NOMO-1 (cell line): ENCODE measurements at regions not wholly inside any gene's neighbourhood (a gene's known extent, or its start where the extent isn't known, plus 50 kb on each side); places are given as distances from the start of the nearest gene placed in this dataset.

Experiments used
- DNase-seq, 2 experiments: peaks; one replicate each; lab custom pipeline; 2025; ENCODE audit not compliant: unreplicated experiment in 2 of 2; lab: John Stamatoyannopoulos, UW

GRCh38 chr4:32251126-32251525 is 1531.0 kb downstream of the PCDH7 start:
- DNase-seq: no peak

GRCh38 chr4:32251926-32252325 is 1531.8 kb downstream of the PCDH7 start:
- DNase-seq: no peak

GRCh38 chr4:32254216-32254615 is 1534.0 kb downstream of the PCDH7 start:
- no peak for DNase-seq

- DNase-seq: no peak
Measured at GRCh38 chr4:32258986-32259385, 1538.8 kb downstream of the PCDH7 start.

DNA sequence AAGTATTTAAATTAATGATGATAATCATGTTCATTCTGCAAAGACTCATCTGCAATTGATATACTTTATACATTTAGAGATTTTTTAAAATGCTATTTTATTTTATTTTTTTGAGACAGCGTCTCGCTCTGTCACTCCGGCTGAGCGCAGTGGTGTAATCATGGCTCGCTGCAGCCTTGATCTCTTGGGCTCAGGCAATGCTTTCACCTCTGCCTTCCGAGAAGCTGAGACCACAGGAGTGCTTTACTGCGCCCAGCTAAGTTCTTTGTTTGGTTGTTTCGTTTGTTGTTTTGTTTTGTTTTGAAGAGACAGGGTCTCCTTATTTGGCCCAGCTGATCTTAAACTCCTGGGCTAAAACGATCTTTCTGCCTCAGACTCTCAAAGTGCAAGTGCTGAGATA is 1541.0 kb downstream of the PCDH7 start:
- no peak for DNase-seq

DNA sequence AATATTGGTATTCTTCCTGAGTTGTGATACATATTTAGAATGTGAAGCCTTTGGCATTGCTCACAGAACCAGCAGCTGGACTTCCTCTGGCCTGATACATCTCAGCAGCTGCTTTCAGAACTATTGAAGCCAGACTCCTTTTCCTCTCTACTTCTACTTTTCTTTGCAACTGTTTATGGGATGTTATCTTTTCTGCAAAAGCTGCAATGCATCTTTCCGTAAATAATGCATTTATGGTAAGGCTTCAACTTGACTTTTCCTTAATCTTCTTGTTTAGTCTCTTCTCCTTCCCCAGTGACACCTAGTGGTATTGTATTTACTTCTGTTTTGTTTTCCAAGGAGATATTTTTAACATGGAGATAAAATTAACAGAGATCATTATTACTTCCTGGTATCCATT is 1548.7 kb downstream of the PCDH7 start:
- no peak for DNase-seq

GRCh38 chr4:32290102-32290501 is 1569.9 kb downstream of the PCDH7 start:
- DNase-seq: no peak

- DNase-seq: no peak
Measured at GRCh38 chr4:32318926-32319325, 1598.8 kb downstream of the PCDH7 start.

DNA sequence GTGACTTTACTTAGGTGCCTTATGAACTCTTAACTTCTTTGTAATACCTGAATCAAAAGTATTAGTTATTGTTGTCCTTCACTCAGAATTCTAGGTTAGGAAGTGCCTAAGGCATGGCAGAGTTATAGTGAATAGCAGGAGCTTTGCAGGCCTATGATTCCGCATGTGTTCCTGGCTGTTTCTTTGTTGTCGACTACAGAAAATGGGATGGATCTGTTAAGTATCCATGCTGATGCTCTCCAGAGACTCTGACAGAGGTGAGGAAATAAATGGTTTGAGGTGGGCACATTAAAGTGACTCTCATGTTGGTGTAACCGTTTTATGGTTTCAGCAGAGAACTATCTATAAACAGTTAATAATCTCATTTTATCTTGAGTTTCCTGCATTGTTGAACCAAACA is 1601.3 kb downstream of the PCDH7 start:
- no peak for DNase-seq

DNA sequence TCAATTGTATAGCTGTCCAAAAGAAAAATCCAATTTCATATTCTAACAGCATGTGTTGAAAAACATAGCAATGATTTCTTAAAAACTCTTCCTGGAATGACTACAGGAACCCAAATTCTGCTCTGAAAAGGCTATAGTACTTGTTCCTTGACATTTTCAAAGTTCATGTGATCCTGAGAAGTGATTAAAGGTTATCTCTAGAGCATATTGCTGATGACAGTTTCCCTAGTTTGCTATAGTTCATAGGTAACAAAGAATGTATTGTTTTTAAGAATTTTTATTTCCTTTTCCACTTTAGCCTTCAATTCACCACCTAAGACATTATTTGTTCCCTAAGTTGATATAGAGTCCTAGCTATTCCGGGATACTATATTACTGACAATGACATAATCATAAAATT is 1614.6 kb downstream of the PCDH7 start:
- no peak for DNase-seq

GRCh38 chr4:32337403-32337802 is 1617.2 kb downstream of the PCDH7 start:
- no peak for DNase-seq

DNA sequence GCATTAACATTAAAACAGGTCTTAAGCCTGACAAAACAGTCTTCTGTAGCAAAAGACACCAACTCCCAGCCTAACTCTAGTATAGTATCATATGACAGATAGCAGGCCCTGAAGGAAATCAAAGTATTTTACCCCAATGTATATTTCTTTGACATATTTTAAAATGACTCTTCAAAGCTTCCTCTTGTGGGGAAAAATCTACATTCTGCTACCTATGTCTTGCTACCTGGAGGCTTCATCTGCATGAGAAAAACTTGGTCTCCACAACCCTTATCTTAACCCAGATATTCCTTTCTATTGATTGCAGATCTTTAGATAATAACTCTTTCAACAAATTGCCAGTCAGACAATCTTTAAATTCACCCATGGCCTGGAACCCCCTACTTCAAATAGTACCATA is 1620.4 kb downstream of the PCDH7 start:
- DNase-seq: no peak

GRCh38 chr4:32341342-32341741 is 1621.2 kb downstream of the PCDH7 start:
- no peak for DNase-seq

DNA sequence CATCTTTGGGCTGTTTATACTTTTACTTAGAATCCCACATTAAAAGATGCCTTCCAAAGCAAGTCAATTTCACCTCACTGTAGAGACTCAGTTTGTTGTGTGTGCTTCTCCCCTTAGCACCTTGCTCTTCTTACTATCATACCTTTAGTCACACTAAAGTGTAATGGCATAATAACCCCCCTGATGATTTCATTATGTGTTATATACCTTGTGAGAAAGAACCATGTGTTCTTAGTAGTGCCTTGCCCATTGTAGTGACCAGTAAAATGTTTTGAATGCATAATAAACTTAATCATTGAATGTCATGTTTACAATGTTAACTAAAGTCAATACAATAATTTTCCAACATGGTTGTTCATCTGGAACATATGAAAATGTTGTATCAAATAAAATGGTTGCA is 1621.9 kb downstream of the PCDH7 start:
- no peak for DNase-seq

DNA sequence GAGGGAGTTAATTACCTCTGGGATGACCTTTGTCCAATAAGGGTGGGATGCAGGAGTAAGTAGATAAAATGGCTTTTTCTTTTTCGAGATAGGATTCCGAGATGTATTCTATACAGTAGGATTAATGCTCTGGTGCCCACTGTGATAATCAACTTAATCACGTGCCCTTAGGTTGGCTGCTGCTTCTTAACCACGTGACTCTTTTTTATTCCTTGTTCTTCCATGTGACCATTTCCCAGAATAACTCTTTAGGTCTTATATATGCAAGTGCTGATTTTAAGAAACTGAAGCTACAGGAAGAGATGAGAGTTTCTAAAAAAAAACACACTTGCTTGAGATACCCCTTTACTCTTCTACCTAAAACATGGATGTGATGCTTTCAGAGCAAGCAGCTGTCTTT is 1628.9 kb downstream of the PCDH7 start:
- no peak for DNase-seq

GRCh38 chr4:32374206-32374605 is 1654.0 kb downstream of the PCDH7 start:
- no peak for DNase-seq

- DNase-seq: no peak
Measured at GRCh38 chr4:32393806-32394205, 1673.6 kb downstream of the PCDH7 start.

- no peak for DNase-seq
Measured at GRCh38 chr4:32394255-32394654, 1674.1 kb downstream of the PCDH7 start.

GRCh38 chr4:32396507-32397070 is 1676.4 kb downstream of the PCDH7 start:
- DNase-seq: no peak

DNA sequence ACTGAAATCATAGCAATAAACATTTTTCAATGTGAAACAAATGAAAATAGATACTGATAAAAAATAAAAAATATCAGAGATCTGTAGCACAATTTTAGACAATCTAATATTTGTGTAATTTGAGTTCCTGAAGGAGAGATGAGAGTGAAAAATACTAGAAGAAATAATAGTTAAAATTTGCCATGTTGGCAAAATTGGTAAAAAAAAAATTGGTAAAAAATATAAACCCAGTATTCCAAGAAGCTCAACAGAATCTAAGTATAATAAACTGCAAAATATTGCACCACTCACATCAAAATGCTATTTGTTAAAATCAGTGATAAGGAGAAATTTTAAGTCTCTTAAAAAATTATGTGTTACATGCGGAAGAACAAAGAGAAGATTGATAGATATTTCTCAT is 1680.7 kb downstream of the PCDH7 start:
- DNase-seq: no peak

- no peak for DNase-seq
Measured at GRCh38 chr4:32417113-32417704, 1697.0 kb downstream of the PCDH7 start.

DNA sequence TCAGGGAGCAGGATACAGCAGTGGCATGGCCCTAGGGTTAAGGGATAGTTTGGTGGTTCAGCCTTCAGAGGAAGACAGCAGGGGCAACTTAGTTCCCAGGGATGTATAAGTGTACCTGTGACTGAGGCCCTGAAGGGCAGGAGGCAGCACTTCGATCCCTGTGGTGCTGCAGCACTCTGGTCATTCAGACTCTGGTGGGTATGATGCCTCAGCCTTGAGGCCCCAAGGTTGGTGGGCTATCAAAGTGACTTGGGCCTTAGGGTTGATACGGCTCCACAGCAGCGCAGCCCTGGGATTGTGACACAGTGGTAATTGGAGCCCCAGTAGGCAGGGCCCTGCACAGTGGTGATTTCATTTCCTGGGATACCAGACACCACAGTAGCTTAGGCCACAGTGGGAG is 1703.1 kb downstream of the PCDH7 start:
- DNase-seq: no peak

GRCh38 chr4:32425243-32425642 is 1705.1 kb downstream of the PCDH7 start:
- no peak for DNase-seq
